ENCODE measurements at regions not wholly inside any gene's neighbourhood (a gene's known extent, or its start where the extent isn't known, plus 50 kb on each side); places are given as distances from the start of the nearest gene placed in this dataset.

DNA sequence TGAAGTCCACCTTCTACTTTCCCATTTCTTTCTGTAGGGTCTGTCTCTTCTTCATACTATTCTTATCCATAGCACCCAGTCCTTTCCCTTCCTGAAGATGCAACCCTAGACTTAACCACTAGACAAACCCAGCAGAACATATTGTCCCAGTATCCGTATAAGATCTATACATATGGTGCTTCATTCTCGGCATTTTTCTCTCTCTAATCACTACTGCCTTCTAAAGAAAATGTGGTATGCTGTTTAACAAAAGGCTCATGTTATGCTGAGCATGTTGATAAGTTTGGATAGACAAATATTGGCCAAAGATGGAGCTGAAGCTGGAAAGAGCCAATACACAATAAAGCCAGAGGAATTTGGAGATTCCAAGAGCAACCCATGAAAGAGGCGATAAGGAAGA lies 212.6 kb downstream of the MAFB start:
- no peak for TF ChIP-seq EZH2phosphoT487 (IDR thresholded peaks at IDR 0.05; ENCODE audit: insufficient read depth, low read depth)
- TF ChIP-seq EZH2 (IDR thresholded peaks at IDR 0.05; ENCODE audit: insufficient read depth, poor library complexity, severe bottlenecking) = no peak
